HG03175 (cell line): ENCODE measurements at regions not wholly inside any gene's neighbourhood (a gene's known extent, or its start where the extent isn't known, plus 50 kb on each side); places are given as distances from the start of the nearest gene placed in this dataset.

Source experiments
- ATAC-seq: cut with Tn5 transposase; IDR thresholded peaks from one replicate; pipeline ENCODE4 v1.9.1; 2021; ENCODE audit warnings: mild to moderate bottlenecking, moderate library complexity; ENCODE audit not compliant: unreplicated experiment

DNA sequence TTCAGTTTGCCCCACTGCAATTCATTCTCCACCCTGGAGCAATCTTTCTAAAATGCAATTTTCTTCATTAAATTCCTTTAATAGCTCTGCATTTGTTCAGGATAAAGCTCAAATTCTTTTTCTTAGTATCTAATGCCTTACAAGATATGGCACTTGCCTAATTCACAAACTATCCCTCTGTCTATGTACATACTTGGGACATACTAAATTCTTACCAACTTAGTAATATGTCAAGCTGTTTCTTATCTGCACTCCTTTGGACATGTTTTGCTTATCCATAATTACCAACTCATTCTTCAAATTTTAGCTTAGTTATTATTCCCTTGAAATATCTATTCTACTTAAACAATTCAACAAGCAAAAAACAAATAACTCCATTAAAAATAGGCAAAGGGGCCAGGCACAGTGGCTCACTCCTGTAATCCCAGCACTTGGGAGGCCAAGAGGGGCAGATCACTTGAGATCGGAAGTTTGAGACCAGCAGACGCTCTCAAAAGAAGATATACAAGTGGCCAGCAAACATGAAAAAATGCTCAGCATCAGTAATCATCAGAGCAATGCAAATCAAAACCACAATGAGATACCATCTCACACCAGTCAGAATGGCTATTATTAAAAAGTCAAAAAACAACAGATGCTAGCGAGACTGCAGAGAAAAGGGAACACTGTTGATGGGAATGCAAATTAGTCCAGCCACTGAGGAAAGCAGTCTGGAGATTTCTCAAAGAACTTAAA lies 96.9 kb downstream of the FAM76B start:
- ATAC-seq = no peak

- no peak for ATAC-seq
Observed at GRCh38 chr11:95690100-95690499, 99.5 kb downstream of the FAM76B start.

GRCh38 chr11:95688501-95689222 lies 100.9 kb downstream of the FAM76B start:
- ATAC-seq = no peak

GRCh38 chr11:95688015-95688414 lies 101.6 kb downstream of the FAM76B start:
- ATAC-seq = no peak

GRCh38 chr11:95686265-95686664 lies 103.3 kb downstream of the FAM76B start:
- no peak for ATAC-seq

- ATAC-seq = no peak
Observed at GRCh38 chr11:95684701-95685100, 104.9 kb downstream of the FAM76B start.

- no peak for ATAC-seq
Observed at GRCh38 chr11:95684170-95684569, 105.4 kb downstream of the FAM76B start.

DNA sequence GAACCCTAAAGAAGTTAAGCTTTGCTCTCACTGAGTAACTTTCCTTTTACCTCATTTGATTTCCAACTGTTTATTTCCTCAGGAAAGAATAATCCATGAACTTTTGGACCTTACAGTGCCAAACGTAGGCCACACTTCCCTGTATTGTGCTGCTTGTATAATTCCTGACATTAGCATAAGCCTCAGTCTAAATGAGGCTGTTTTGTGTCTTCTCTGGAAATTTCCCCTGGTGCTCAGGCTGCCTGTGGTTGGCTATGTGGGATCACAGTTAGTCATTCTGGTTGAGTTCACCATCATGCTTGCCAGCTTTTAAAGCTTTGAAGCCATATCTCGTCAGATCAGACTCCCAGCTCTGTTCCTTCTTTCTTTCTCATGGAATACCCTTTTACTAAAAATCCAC lies 107.0 kb downstream of the FAM76B start:
- ATAC-seq = no peak

GRCh38 chr11:95680169-95680929 lies 109.2 kb downstream of the FAM76B start:
- ATAC-seq = peak; percentile 75

DNA sequence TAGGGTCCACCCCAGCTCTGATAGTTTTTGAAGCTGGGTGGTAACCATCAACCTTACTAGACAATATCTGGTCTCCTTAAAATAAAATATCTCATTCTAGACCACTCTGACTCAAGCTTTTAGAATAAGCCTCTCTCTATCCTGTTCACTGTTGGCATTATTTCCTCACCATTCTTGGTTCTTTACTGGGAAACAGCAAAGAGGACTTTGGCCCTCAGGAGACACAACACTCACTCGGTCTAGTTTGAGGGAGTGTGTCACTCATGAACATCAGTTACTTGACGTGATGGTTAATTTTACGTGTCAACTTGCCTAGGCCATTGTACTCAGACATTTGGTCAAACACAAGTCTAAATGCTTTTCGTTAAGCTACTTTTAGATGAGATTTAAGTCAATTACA lies 110.6 kb downstream of the FAM76B start:
- ATAC-seq = no peak

DNA sequence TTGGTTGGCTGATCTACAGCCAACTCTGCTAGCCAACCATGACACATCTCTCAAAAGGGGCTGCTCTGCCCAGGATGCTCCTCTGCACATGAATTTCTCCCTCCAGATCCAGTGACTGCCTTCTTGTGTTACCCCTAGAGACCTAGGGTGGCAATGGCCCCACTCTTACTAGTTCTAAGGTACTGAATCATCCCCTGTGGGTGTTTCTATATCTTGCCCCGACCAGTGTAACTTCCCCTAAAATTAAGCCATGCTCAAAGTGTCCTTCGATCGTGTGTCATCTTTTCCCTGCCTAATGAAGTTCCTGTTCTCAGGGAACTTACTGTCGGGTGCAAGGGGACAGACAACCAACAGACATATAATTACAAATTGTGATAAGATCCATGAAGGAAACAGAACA lies 113.3 kb downstream of the FAM76B start:
- no peak for ATAC-seq

GRCh38 chr11:95675585-95675984 lies 114.0 kb downstream of the FAM76B start:
- no peak for ATAC-seq

GRCh38 chr11:95674657-95675358 lies 114.8 kb downstream of the FAM76B start:
- no peak for ATAC-seq

DNA sequence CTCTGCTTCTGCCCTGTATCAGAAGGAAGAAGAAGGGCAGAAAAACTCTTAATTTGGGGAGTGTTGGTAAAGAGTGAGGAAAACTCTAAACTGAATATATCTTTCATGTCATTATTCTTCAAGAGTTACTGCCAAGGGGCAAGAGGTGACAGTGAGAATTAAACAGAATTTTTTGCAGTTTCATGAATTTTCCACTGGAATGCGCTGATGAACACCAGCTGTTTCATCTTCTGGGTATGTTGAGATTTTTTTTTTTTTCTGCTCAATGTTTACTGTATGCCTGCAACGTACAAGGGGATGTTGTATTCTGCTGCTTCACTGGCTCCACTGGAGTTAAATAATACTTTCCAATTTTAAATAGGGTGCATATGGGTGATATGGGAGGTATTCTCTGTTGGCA lies 117.8 kb downstream of the FAM76B start:
- ATAC-seq = no peak

- ATAC-seq = no peak
Observed at GRCh38 chr11:95668131-95668530, 121.5 kb downstream of the FAM76B start.

- ATAC-seq = peak; percentile 55
Observed at GRCh38 chr11:95661162-95661561, 128.4 kb downstream of the FAM76B start.

DNA sequence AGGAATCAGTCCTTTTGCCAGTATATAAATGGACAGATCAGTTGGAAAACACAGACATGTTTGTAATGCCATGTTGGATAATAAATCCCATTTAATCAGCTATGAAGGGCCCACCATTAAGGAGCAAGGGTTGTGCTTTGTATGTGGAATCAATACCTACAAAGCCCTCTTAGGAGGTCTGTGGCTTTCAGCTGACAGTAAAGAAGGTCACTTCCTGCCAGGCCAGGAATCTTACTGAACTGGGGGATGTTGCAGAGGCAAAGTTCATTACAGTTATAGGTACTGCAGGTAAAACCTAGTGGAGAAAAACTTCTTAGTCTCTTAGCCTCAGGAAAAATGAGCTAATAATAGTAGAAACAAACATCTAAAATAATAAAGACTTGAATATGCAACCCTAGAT lies 129.5 kb downstream of the FAM76B start:
- no peak for ATAC-seq

GRCh38 chr11:95659088-95659487 lies 130.5 kb downstream of the FAM76B start:
- ATAC-seq = no peak

GRCh38 chr11:95655536-95655935 lies 134.0 kb downstream of the FAM76B start:
- ATAC-seq = no peak

- ATAC-seq = no peak
Observed at GRCh38 chr11:95653680-95654079, 135.9 kb downstream of the FAM76B start.

- no peak for ATAC-seq
Observed at GRCh38 chr11:95653099-95653498, 136.5 kb downstream of the FAM76B start.
